ENCODE measurements at regions not wholly inside any gene's neighbourhood (a gene's known extent, or its start where the extent isn't known, plus 50 kb on each side); places are given as distances from the start of the nearest gene placed in this dataset.

DNA sequence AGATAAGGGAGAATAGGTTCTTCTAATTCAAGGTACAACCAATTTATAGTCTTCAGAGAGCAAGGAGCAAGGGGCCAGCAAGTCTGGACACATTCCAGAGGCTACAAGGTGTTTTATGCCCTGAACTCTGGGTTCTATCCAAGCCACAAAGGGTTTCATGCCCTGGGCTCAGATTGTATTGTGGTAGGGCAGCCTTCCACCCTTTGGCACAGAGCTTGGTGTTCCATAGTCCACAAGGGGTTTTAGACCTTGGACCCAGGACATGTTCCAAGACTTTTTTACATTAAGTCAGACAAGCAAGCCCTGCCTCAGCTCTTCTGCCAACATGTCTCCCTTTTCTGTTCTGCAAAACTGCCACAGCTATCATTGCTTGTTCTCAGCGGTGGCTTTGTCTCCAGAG is 90.8 kb upstream of the TMSB4Y start:
- TF ChIP-seq, protein P1, sequence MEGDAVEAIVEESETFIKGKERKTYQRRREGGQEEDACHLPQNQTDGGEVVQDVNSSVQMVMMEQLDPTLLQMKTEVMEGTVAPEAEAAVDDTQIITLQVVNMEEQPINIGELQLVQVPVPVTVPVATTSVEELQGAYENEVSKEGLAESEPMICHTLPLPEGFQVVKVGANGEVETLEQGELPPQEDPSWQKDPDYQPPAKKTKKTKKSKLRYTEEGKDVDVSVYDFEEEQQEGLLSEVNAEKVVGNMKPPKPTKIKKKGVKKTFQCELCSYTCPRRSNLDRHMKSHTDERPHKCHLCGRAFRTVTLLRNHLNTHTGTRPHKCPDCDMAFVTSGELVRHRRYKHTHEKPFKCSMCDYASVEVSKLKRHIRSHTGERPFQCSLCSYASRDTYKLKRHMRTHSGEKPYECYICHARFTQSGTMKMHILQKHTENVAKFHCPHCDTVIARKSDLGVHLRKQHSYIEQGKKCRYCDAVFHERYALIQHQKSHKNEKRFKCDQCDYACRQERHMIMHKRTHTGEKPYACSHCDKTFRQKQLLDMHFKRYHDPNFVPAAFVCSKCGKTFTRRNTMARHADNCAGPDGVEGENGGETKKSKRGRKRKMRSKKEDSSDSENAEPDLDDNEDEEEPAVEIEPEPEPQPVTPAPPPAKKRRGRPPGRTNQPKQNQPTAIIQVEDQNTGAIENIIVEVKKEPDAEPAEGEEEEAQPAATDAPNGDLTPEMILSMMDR (IDR thresholded peaks at IDR 0.05; ENCODE audit: low read length), result no peak
- TF ChIP-seq EZH2 (IDR thresholded peaks at IDR 0.05; ENCODE audit: borderline replicate concordance, low read length), result no peak
